A673 (cell line): ENCODE measurements at regions not wholly inside any gene's neighbourhood (a gene's known extent, or its start where the extent isn't known, plus 50 kb on each side); places are given as distances from the start of the nearest gene placed in this dataset.
"Not testable (repeated sequence)": the region's sequence is repeated elsewhere in the genome, so short reads cannot be mapped to it uniquely, and the experiment has no call there.

Source experiments
- BruUV-seq: library from RNA; stranded (reverse); fragments of 400-500 nt; replicated peaks from 2 replicates; lab custom pipeline; 2021; lab: Mats Ljungman, UMichigan
- CTCF ChIA-PET: fragments of 300-600 bp; sonication (Branson Sonifier 250); formaldehyde crosslinking; loops from one replicate; lab custom pipeline; 2022; ENCODE audit warnings: antibody characterized with exemption; lab: Charles Lee
- POLR2A ChIA-PET: fragments of 300-600 bp; sonication (Branson Sonifier 250); formaldehyde crosslinking; loops from one replicate; lab custom pipeline; 2022; ENCODE audit warnings: antibody characterized with exemption; ENCODE audit not compliant: low non-redundant PET; lab: Charles Lee
- DNase-seq: peaks from one replicate; pipeline ENCODE4 v3.0.0-alpha.2; 2015; ENCODE audit warnings: low spot score
- H3K27ac ChIP-seq: fragments of 200-600 bp; sonication (generic); 2 replicates; pipeline ENCODE4 v1.5.1; 2016; ENCODE audit warnings: mixed run types, low read depth, mild to moderate bottlenecking, mixed read lengths, antibody characterized with exemption, low read length; ENCODE audit not compliant: poor library complexity, severe bottlenecking
- H3K27me3 ChIP-seq: fragments of 200-600 bp; sonication (generic); replicated peaks from 2 replicates; pipeline ENCODE4 v1.6.1; 2017; ENCODE audit warnings: mixed run types, low read depth, mild to moderate bottlenecking, mixed read lengths, antibody characterized with exemption, low read length; ENCODE audit not compliant: insufficient read depth, poor library complexity
- H3K36me3 ChIP-seq: fragments of 200-600 bp; sonication (generic); 2 replicates; pipeline ENCODE4 v1.6.1; 2016; ENCODE audit warnings: mixed run types, mild to moderate bottlenecking, mixed read lengths, antibody characterized with exemption, low read length; ENCODE audit not compliant: insufficient read depth, poor library complexity, severe bottlenecking
- H3K4me1 ChIP-seq: fragments of 200-600 bp; sonication (generic); 2 replicates; pipeline ENCODE4 v1.6.1; 2017; ENCODE audit warnings: mixed run types, mild to moderate bottlenecking, mixed read lengths, antibody characterized with exemption, low read length; ENCODE audit not compliant: insufficient read depth, poor library complexity, severe bottlenecking
- H3K4me3 ChIP-seq: fragments of 200-600 bp; sonication (generic); 2 replicates; pipeline ENCODE4 v1.5.1; 2016; ENCODE audit warnings: low read depth, mixed run types, mild to moderate bottlenecking, mixed read lengths, low read length; ENCODE audit not compliant: poor library complexity, severe bottlenecking
- H3K9me3 ChIP-seq: fragments of 200-600 bp; sonication (generic); 2 replicates; pipeline ENCODE4 v1.6.1; 2016; ENCODE audit warnings: mixed run types, low read depth, mild to moderate bottlenecking, mixed read lengths, antibody characterized with exemption, low read length; ENCODE audit not compliant: poor library complexity, severe bottlenecking
- CTCF ChIP-seq: fragments of 300-800, 200-600 bp; sonication (generic); conservative IDR thresholded peaks from 2 replicates; pipeline ENCODE4 v1.5.1; 2017; ENCODE audit warnings: low read depth, mild to moderate bottlenecking, antibody characterized with exemption, low read length, moderate library complexity, mixed read lengths
- EZH2 ChIP-seq: fragments of 200-600 bp; sonication (generic); IDR thresholded peaks from 2 replicates; pipeline ENCODE4 v1.6.1; 2017; ENCODE audit warnings: borderline replicate concordance, low read depth, mild to moderate bottlenecking, mixed read lengths, antibody characterized with exemption, low read length; ENCODE audit not compliant: poor library complexity, severe bottlenecking
- intact Hi-C: fragments of 100-400 bp; cut with micrococcal nuclease; formaldehyde crosslinking; loops from one replicate; pipeline ENCODE4 v1.10.0; 2022; ENCODE audit not compliant: unreplicated experiment

GRCh38 chr4:126916626-126917140, 716.1 kb upstream of the INTU start:
- DNase-seq: no peak
- H3K36me3 ChIP-seq: no peaks in the 10 kb centered on the region
- no peak overlapping the region for H3K4me3 ChIP-seq
- no peak overlapping the region for H3K27ac ChIP-seq
- H3K9me3 ChIP-seq: no peaks in the 10 kb centered on the region
- intact Hi-C loops: no loop called here
- H3K4me1 ChIP-seq: no peaks in the 10 kb centered on the region
- H3K27me3 ChIP-seq: no peaks in the 10 kb centered on the region
- no TSS peak for BruUV-seq
- ChIA-PET POLR2A (no interaction called here), CTCF (no interaction called here)
- TF ChIP-seq CTCF (no peak), EZH2 (no peak)

- H3K4me3 ChIP-seq, H3K9me3 ChIP-seq, CTCF ChIA-PET, intact Hi-C loops, H3K4me1 ChIP-seq, H3K27me3 ChIP-seq, H3K27ac ChIP-seq, BruUV-seq, H3K36me3 ChIP-seq, DNase-seq, POLR2A ChIA-PET: not testable (repeated sequence)
These were observed 710.3 kb upstream of the INTU start for GRCh38 chr4:126922328-126922938.

GRCh38 chr4:126924237-126924636, 708.5 kb upstream of the INTU start:
- no peaks in the 10 kb centered on the region for H3K27me3 ChIP-seq
- no peak for DNase-seq
- no peaks in the 10 kb centered on the region for H3K36me3 ChIP-seq
- no peak overlapping the region for H3K27ac ChIP-seq
- ChIA-PET CTCF (no interaction called here), POLR2A (no interaction called here)
- intact Hi-C loops: no loop called here
- H3K4me3 ChIP-seq: no peak overlapping the region
- no peaks in the 10 kb centered on the region for H3K4me1 ChIP-seq
- BruUV-seq: no TSS peak
- TF ChIP-seq EZH2: no peak
- TF ChIP-seq CTCF: no peak
- peaks cover 5% of the 10 kb centered on the region for H3K9me3 ChIP-seq

- H3K27me3 ChIP-seq, H3K36me3 ChIP-seq, DNase-seq, intact Hi-C loops, H3K9me3 ChIP-seq, H3K27ac ChIP-seq, H3K4me3 ChIP-seq, POLR2A ChIA-PET, CTCF ChIA-PET, BruUV-seq, H3K4me1 ChIP-seq: not testable (repeated sequence)
These were observed 702.7 kb upstream of the INTU start for GRCh38 chr4:126930059-126930458.
